ENCODE measurements at regions not wholly inside any gene's neighbourhood (a gene's known extent, or its start where the extent isn't known, plus 50 kb on each side); places are given as distances from the start of the nearest gene placed in this dataset.

DNA sequence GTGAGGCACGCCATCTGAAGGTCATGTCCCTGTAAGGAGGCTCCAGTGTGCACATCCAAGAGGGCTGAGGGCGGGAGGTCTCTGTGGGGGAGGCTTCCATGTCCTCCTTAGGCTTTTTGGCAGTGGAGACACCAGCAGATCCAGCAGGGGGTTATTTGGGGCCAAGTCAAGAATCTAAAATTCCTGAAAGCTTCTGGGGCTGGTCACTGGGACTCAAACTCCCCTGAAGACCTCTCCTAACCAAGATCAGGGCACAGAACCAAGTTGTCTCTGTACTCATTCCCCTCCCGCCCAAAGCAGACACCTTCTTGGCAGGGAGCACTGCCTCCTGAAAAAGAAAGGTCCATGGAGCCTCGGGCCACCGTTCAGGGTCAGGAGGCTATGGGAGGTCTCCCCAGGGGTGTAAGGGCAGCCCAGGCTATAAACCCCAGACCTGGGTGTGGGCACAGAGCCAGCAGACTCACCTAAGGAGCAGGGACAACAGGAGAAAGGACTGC, 127.4 kb upstream of the ADRA1B start:
- no peak for ATAC-seq
- H3K27ac ChIP-seq: no peak overlapping the region
- no peaks in the 10 kb centered on the region for H3K36me3 ChIP-seq (ENCODE audit: insufficient read depth in 1 of 2, low read depth in 1 of 2)
- 75 to 78% (median 75%) methylated on average over 5 of the region's 5 CpGs for WGBS, 3 donors
- TF ChIP-seq, protein P1, sequence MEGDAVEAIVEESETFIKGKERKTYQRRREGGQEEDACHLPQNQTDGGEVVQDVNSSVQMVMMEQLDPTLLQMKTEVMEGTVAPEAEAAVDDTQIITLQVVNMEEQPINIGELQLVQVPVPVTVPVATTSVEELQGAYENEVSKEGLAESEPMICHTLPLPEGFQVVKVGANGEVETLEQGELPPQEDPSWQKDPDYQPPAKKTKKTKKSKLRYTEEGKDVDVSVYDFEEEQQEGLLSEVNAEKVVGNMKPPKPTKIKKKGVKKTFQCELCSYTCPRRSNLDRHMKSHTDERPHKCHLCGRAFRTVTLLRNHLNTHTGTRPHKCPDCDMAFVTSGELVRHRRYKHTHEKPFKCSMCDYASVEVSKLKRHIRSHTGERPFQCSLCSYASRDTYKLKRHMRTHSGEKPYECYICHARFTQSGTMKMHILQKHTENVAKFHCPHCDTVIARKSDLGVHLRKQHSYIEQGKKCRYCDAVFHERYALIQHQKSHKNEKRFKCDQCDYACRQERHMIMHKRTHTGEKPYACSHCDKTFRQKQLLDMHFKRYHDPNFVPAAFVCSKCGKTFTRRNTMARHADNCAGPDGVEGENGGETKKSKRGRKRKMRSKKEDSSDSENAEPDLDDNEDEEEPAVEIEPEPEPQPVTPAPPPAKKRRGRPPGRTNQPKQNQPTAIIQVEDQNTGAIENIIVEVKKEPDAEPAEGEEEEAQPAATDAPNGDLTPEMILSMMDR (IDR thresholded peaks at IDR 0.05): no peak
- no peaks in the 10 kb centered on the region for H3K4me1 ChIP-seq
- no peaks in the 10 kb centered on the region for H3K9me3 ChIP-seq
- H3K4me3 ChIP-seq: no peak overlapping the region
- peaks cover 0 to 7% (median 0%) of the 10 kb centered on the region in 3 donors for H3K27me3 ChIP-seq (ENCODE audit: insufficient read depth in 3 of 3, low read length in 2 of 3)
- peak; percentile 18 to 59 for DNase-seq
- intact Hi-C loops (cut with DNase I): no loop called here

DNA sequence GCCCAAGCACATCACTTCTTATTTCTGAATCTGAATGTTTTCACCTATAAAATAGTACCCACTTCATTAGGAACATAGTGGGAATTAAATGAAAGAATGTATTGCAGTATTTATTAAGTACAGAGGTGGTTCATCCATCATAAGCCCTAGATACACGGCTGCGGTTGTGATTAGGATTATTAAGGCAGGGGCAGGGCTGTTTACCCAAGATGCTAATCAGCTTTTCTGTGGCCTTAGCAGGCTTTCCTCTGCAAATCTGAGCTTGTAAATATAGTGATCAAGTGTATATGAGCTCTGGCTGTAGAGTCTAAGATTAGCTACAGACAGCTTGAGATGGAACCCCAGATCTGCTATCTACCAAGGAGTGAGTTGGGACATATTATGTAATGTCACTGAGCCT, 124.1 kb upstream of the ADRA1B start:
- H3K4me3 ChIP-seq: no peak overlapping the region
- DNase-seq (no peak), ATAC-seq (no peak)
- intact Hi-C loops (cut with DNase I): no loop called here
- no peak overlapping the region for H3K27ac ChIP-seq
- WGBS, 3 donors: 79 to 84% (median 83%) methylated on average over 2 of the region's 2 CpGs
- no peaks in the 10 kb centered on the region for H3K4me1 ChIP-seq
- TF ChIP-seq, protein P1 (IDR thresholded peaks at IDR 0.05): no peak
- H3K9me3 ChIP-seq: no peaks in the 10 kb centered on the region
- no peaks in the 10 kb centered on the region for H3K27me3 ChIP-seq (ENCODE audit: insufficient read depth in 3 of 3, low read length in 2 of 3)
- H3K36me3 ChIP-seq (ENCODE audit: insufficient read depth in 1 of 2, low read depth in 1 of 2): no peaks in the 10 kb centered on the region

DNA sequence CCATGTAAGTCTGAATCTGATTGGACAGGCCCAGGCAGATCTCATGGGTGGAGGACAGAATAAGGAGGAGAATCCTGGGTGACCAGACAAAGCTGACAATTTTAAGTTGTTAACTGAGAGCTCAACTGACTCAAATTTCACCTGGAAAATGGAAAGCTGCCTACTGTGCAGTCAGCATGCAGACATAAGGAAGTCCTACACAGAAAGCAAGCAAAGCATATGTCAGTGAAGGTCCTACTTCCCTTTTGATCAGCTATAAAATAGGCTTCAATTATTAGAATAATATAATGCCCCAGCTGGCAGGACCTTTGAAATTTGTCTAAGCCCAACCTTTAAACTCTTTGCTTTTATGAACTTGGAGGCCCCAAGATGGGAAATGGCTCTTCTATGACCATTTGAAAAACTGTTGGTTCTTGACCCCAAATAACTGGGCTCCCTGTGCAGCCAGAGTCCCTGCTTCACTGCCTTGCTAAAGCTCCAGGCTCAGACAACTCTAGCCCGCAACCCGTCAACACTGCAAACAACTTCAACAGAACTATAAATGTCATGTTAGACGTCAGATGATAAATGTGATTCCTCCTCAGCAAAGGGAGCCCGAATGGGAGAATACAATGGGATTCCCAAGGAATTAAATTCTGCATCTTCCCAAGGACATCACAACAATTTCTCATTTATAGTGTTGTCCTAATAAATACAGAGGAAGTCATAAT, 118.9 kb upstream of the ADRA1B start:
- H3K4me1 ChIP-seq: no peaks in the 10 kb centered on the region
- WGBS, 3 donors: 79 to 84% (median 82%) methylated on average over 4 of the region's 4 CpGs
- TF ChIP-seq, protein P1 (IDR thresholded peaks at IDR 0.05): no peak
- no peaks in the 10 kb centered on the region for H3K36me3 ChIP-seq (ENCODE audit: insufficient read depth in 1 of 2, low read depth in 1 of 2)
- intact Hi-C loops (cut with DNase I): no loop called here
- H3K4me3 ChIP-seq: no peak overlapping the region
- no peak for ATAC-seq
- H3K27me3 ChIP-seq (ENCODE audit: insufficient read depth in 3 of 3, low read length in 2 of 3): no peaks in the 10 kb centered on the region
- no peak overlapping the region for H3K27ac ChIP-seq
- H3K9me3 ChIP-seq: no peaks in the 10 kb centered on the region
- DNase-seq: no peak

DNA sequence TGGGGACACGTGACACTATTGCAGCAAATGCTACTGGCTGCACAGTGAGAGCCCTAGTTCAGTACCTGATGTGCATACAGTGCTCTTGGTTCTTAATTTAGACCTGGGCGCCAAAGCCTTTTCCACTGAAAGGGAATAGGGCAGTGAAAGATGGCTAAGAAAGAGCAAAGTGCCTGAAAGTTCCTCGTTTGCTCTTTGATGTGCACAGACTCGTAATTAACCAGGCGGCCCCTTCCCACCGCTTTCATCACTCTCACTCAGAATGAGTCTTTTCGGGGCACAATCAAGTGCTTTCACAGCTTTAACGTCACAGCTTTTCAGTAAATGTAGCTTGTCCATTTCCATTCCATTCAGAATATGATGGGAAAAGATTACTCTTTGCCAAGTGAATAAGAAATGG, 116.6 kb upstream of the ADRA1B start:
- DNase-seq (no peak), ATAC-seq (no peak)
- no peaks in the 10 kb centered on the region for H3K27me3 ChIP-seq (ENCODE audit: insufficient read depth in 3 of 3, low read length in 2 of 3)
- 66 to 70% (median 66%) methylated on average over 8 of the region's 8 CpGs for WGBS, 3 donors
- H3K36me3 ChIP-seq (ENCODE audit: insufficient read depth in 1 of 2, low read depth in 1 of 2): no peaks in the 10 kb centered on the region
- intact Hi-C loops (cut with DNase I): no loop called here
- H3K4me3 ChIP-seq: no peak overlapping the region
- TF ChIP-seq, protein P1 (IDR thresholded peaks at IDR 0.05): no peak
- H3K4me1 ChIP-seq: no peaks in the 10 kb centered on the region
- H3K9me3 ChIP-seq: no peaks in the 10 kb centered on the region
- no peak overlapping the region for H3K27ac ChIP-seq
